Pancreas (tissue), 10 donors: ENCODE measurements at regions not wholly inside any gene's neighbourhood (a gene's known extent, or its start where the extent isn't known, plus 50 kb on each side); places are given as distances from the start of the nearest gene placed in this dataset.
A peak's percentile ranks its signal among the peaks of the same experiment; 100 is the strongest.

ENCODE experiments used
- ATAC-seq, 4 donors: fragments of 200-7000 bp; cut with Tn5 transposase; one replicate each; pipeline versions ENCODE4 v1.8.0 to v1.9.1; 2020; ENCODE audit warnings: mild to moderate bottlenecking in 4 of 4, moderate library complexity in 4 of 4
- DNase-seq, 6 donors: peaks; one replicate each; pipeline ENCODE4 v3.0.0-alpha.2; 2020
- FAIRE-seq: peaks from 2 replicates; lab custom pipeline; 2012; peaks lifted over from hg19 to GRCh38; lab: Jason Lieb, UNC
- H3K27ac ChIP-seq, 4 donors: fragments of 200-600 bp; sonication (generic); 1 replicate in 3 of 4; 2 replicates in 1 of 4; pipeline versions ENCODE4 v1.5.0 to v1.8.0; 2020
- H3K27me3 ChIP-seq, 4 donors: fragments of 200-600 bp; one replicate each; pipeline ENCODE4 v1.8.0; 2021
- H3K36me3 ChIP-seq, 3 donors: fragments of 200-600 bp; sonication (generic) in 1 of 3; one replicate each; pipeline versions ENCODE4 v1.5.0 to v1.8.0; 2020 to 2021
- H3K4me1 ChIP-seq, 3 donors: fragments of 200-600 bp; one replicate each; pipeline ENCODE4 v1.8.0; 2021
- H3K4me3 ChIP-seq, 4 donors: fragments of 200-600 bp; sonication (generic) in 2 of 4; one replicate each; pipeline versions ENCODE4 v1.5.0 to v1.8.0; 2020 to 2021
- H3K9me3 ChIP-seq, 4 donors: fragments of 200-600 bp; one replicate each; pipeline ENCODE4 v1.8.0; 2021
- WGBS, 2 donors: extraction: QIAGEN DNeasy Blood & Tissue Kit; methylation state at CpG; one replicate each; pipeline ENCODE4 v1.1.7; 2013; 5-methylcytosine and 5-hydroxymethylcytosine counted together
- intact Hi-C, 3 donors: fragments of 100-400 bp; cut with DNase I; formaldehyde crosslinking; loops; one replicate each; pipeline versions ENCODE4 v1.11.1 to v1.14.2; 2022
- TF ChIP-seq, protein P1 (sequence below), 4 donors: fragments of 200-600 bp; sonication (generic) in 3 of 4; IDR thresholded peaks; one replicate each; pipeline versions ENCODE4 v1.5.0 to v1.8.0; 2021; ENCODE audit warnings: antibody characterized with exemption in 4 of 4
- donor health status: healthy with polysubstance abuse.
- donor health status: DM: no; HTN: no; CAD: no; lungs with moderate emphysema.
- donor health status: DM: no; HTN: no; CAD: no.
- donor health status: control.
- donor health status: control.
- donor health status: Bipolar disorder and iron deficiency.
- donor health status: DM: yes; HTN: yes; CAD: no.
- donor health status: DM: no; HTN: no; CAD: no.
- donor health status: DM: no; HTN: no; CAD: no.
- donor health status: DM: yes; HTN: yes; CAD: no.

DNA sequence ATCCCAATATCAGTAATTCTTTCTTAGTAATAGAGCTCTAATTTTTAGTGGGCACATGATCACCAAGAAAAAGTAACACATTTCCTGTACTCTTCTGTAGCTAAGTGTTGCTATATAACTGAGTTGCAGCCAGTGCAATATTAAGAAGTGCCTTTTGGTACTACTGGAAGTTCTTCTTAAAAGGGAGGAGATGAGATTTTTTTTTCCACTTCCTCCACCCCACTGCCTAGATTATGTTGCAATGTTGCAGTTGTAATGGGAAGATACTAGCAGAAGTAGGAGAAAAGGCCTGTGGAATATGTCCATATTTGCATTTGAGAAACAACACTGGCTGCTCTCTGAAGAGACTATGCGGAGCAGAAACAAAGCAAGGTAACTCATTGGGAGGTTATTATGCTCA is 280.6 kb upstream of the ANO5 start:
- no peaks in the 10 kb centered on the region for H3K27me3 ChIP-seq
- intact Hi-C loops: no loop called here
- peak in 2 of 4 donors; percentile 23 to 59 for ATAC-seq
- no peaks in the 10 kb centered on the region for H3K9me3 ChIP-seq
- no peak for DNase-seq
- H3K4me1 ChIP-seq: no peaks in the 10 kb centered on the region
- FAIRE-seq: no peak
- no peaks in the 10 kb centered on the region for H3K36me3 ChIP-seq
- TF ChIP-seq, protein P1, sequence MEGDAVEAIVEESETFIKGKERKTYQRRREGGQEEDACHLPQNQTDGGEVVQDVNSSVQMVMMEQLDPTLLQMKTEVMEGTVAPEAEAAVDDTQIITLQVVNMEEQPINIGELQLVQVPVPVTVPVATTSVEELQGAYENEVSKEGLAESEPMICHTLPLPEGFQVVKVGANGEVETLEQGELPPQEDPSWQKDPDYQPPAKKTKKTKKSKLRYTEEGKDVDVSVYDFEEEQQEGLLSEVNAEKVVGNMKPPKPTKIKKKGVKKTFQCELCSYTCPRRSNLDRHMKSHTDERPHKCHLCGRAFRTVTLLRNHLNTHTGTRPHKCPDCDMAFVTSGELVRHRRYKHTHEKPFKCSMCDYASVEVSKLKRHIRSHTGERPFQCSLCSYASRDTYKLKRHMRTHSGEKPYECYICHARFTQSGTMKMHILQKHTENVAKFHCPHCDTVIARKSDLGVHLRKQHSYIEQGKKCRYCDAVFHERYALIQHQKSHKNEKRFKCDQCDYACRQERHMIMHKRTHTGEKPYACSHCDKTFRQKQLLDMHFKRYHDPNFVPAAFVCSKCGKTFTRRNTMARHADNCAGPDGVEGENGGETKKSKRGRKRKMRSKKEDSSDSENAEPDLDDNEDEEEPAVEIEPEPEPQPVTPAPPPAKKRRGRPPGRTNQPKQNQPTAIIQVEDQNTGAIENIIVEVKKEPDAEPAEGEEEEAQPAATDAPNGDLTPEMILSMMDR (IDR thresholded peaks at IDR 0.05): no peak
- WGBS, 2 donors: 89 to 100% methylated on average over 1 of the region's 1 CpG
- H3K4me3 ChIP-seq: no peak overlapping the region
- H3K27ac ChIP-seq: no peak overlapping the region

DNA sequence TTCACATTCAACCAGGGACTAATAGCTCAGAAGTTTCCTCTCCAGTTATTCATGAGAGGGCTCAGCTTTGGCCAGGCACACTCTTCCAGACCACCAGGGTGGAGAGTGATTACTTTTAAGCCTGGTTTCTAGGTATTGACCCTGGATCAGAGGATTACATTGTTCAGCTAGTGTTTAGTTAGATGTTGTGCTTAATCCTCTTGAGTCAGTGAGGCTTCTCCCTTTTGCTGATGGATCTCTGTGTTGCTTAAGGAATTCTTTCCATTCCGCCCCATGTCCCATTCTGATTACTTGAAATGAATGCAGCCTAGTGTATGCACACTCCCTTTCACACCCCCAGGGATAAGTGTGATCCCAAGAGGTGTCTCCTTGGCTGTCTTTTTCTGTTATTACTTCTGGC is 271.7 kb upstream of the ANO5 start:
- no peaks in the 10 kb centered on the region for H3K4me1 ChIP-seq
- WGBS, 2 donors: 88 to 91% methylated on average over 1 of the region's 1 CpG
- H3K9me3 ChIP-seq: no peaks in the 10 kb centered on the region
- no peak overlapping the region for H3K27ac ChIP-seq
- no peak overlapping the region for H3K4me3 ChIP-seq
- FAIRE-seq: no peak
- intact Hi-C loops: no loop called here
- H3K27me3 ChIP-seq: no peaks in the 10 kb centered on the region
- no peak for DNase-seq
- TF ChIP-seq, protein P1 (IDR thresholded peaks at IDR 0.05): no peak
- no peak for ATAC-seq
- no peaks in the 10 kb centered on the region for H3K36me3 ChIP-seq

DNA sequence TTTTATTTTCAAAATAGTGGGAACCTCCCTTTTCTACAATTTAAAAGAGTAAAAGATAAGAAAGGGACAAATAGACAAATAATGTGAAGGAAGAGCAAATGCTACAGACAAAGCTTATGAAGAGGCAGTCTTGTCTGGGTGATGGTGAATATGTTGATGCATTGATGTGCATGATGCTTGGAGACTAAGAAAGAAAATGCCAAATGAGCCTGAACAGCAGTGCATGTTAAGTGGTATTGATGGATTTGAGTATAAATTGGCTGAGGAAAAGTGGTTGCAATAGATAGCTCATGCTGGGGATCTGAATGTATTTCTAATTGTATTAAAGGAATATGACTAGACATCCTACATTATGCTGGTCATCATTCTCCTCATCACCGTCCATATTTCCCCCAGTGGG is 268.6 kb upstream of the ANO5 start:
- Histone ChIP-seq H3K36me3 (no peaks in the 10 kb centered on the region), H3K4me3 (no peak overlapping the region), H3K9me3 (no peaks in the 10 kb centered on the region), H3K4me1 (no peaks in the 10 kb centered on the region), H3K27me3 (no peaks in the 10 kb centered on the region), H3K27ac (no peak overlapping the region)
- 58 to 82% methylated on average over 1 of the region's 1 CpG for WGBS, 2 donors
- DNase-seq (no peak), ATAC-seq (no peak), FAIRE-seq (no peak)
- TF ChIP-seq, protein P1 (IDR thresholded peaks at IDR 0.05): no peak
- intact Hi-C loops: no loop called here

DNA sequence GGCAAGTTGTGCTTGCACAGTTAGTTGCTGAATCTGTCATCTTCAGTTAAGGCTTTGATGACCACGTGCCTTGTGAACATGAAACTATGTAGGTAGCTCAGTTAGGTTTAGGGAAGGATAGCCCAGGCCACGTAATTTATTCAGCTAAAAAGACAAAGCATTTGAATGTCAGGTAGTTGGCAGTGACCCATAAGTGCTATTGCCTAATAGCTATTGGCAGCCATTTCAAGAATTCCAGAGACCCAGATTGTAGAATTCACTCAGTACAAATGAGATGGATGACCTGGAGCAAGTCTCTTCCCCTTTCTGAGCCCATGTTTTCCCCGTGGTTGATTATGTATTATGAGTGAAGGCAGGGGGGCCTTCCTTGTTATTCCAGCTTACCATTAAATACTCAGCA is 265.3 kb upstream of the ANO5 start:
- Histone ChIP-seq H3K4me1 (no peaks in the 10 kb centered on the region), H3K27me3 (no peaks in the 10 kb centered on the region), H3K36me3 (no peaks in the 10 kb centered on the region), H3K4me3 (no peak overlapping the region), H3K9me3 (no peaks in the 10 kb centered on the region), H3K27ac (no peak overlapping the region)
- TF ChIP-seq, protein P1 (IDR thresholded peaks at IDR 0.05): no peak
- intact Hi-C loops: no loop called here
- FAIRE-seq (no peak), DNase-seq (peak in 1 of 6 donors; percentile 16), ATAC-seq (peak; percentile 22 to 55 (median 40))
- 25 to 35% methylated on average over 3 of the region's 3 CpGs for WGBS, 2 donors

DNA sequence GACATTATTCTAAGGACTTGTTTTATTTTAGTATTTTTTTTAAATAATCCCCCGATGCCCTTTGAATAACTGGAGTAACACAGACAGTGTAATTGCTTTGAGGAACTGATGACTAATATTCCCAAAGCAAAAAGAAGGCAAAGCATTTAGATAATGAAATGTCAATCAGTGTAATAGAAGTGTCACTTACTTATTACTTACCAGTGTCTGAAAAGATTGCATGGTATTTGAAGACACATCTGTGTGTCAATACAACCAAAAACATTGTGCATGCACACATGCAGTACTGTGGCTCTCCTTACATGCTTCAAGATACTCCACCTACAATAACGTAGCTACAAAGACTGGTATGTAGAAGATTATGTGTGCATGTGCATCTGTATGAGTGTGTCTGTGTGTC is 264.0 kb upstream of the ANO5 start:
- intact Hi-C loops: no loop called here
- no peaks in the 10 kb centered on the region for H3K9me3 ChIP-seq
- H3K27ac ChIP-seq: no peak overlapping the region
- H3K4me3 ChIP-seq: no peak overlapping the region
- DNase-seq (no peak), ATAC-seq (no peak), FAIRE-seq (no peak)
- H3K4me1 ChIP-seq: no peaks in the 10 kb centered on the region
- no peaks in the 10 kb centered on the region for H3K36me3 ChIP-seq
- TF ChIP-seq, protein P1 (IDR thresholded peaks at IDR 0.05): no peak
- 78 to 84% methylated on average over 2 of the region's 2 CpGs for WGBS, 2 donors
- no peaks in the 10 kb centered on the region for H3K27me3 ChIP-seq
